Type B pancreatic cell (in vitro differentiated cells): ENCODE measurements at regions not wholly inside any gene's neighbourhood (a gene's known extent, or its start where the extent isn't known, plus 50 kb on each side); places are given as distances from the start of the nearest gene placed in this dataset.

Source experiments
- DNase-seq: peaks from one replicate; pipeline ENCODE4 v3.0.0; 2021; ENCODE audit warnings: mixed read lengths; ENCODE audit not compliant: unreplicated experiment; ENCODE audit errors: extremely low spot score
- H3K27ac Mint-ChIP-seq: 2 replicates; pipeline ENCODE4 v1.8.0; 2021; ENCODE audit warnings: mild to moderate bottlenecking, mixed read lengths
- H3K27me3 Mint-ChIP-seq: 2 replicates; pipeline ENCODE4 v1.8.0; 2021; ENCODE audit warnings: mixed read lengths
- H3K36me3 Mint-ChIP-seq: 2 replicates; pipeline ENCODE4 v1.8.0; 2021; ENCODE audit warnings: mixed read lengths
- H3K4me1 Mint-ChIP-seq: one replicate; pipeline ENCODE4 v1.8.0; 2021; ENCODE audit warnings: mixed read lengths; ENCODE audit not compliant: unreplicated experiment
- H3K4me3 Mint-ChIP-seq: 2 replicates; pipeline ENCODE4 v1.8.0; 2021; ENCODE audit warnings: mild to moderate bottlenecking, mixed read lengths
- H3K9me3 Mint-ChIP-seq: 2 replicates; pipeline ENCODE4 v1.8.0; 2021; ENCODE audit warnings: mixed read lengths
- CTCF ChIP-seq: fragments of 200-600 bp; sonication (generic); conservative IDR thresholded peaks from 2 replicates; pipeline ENCODE4 v1.5.0; 2021; ENCODE audit warnings: antibody characterized with exemption, mild to moderate bottlenecking

- Mint-ChIP-seq H3K27ac (no peak overlapping the region), H3K9me3 (no peaks in the 10 kb centered on the region), H3K36me3 (no peaks in the 10 kb centered on the region), H3K4me1 (no peaks in the 10 kb centered on the region), H3K27me3 (peaks cover 7% of the 10 kb centered on the region), H3K4me3 (no peak overlapping the region)
- TF ChIP-seq CTCF: no peak
- no peak for DNase-seq
These were observed 1008.2 kb downstream of the NLGN4X start for GRCh38 chrX:5220421-5220820.

GRCh38 chrX:5194806-5195205 lies 1033.9 kb downstream of the NLGN4X start:
- Mint-ChIP-seq H3K36me3 (no peaks in the 10 kb centered on the region), H3K4me1 (no peaks in the 10 kb centered on the region), H3K4me3 (no peak overlapping the region), H3K9me3 (no peaks in the 10 kb centered on the region), H3K27ac (no peak overlapping the region), H3K27me3 (no peaks in the 10 kb centered on the region)
- TF ChIP-seq CTCF: no peak
- DNase-seq: no peak

- Mint-ChIP-seq H3K36me3 (no peaks in the 10 kb centered on the region), H3K4me3 (no peak overlapping the region), H3K4me1 (peaks cover 5% of the 10 kb centered on the region), H3K27ac (no peak overlapping the region), H3K27me3 (no peaks in the 10 kb centered on the region), H3K9me3 (no peaks in the 10 kb centered on the region)
- no peak for TF ChIP-seq CTCF
- no peak for DNase-seq
These were observed 1048.4 kb downstream of the NLGN4X start for GRCh38 chrX:5180135-5180741.

GRCh38 chrX:5176766-5177165 lies 1051.9 kb downstream of the NLGN4X start:
- H3K27me3 Mint-ChIP-seq: no peaks in the 10 kb centered on the region
- no peak for DNase-seq
- no peak for TF ChIP-seq CTCF
- H3K4me1 Mint-ChIP-seq: peaks cover 5% of the 10 kb centered on the region
- no peak overlapping the region for H3K27ac Mint-ChIP-seq
- no peaks in the 10 kb centered on the region for H3K36me3 Mint-ChIP-seq
- no peaks in the 10 kb centered on the region for H3K9me3 Mint-ChIP-seq
- no peak overlapping the region for H3K4me3 Mint-ChIP-seq

GRCh38 chrX:5163663-5164062 lies 1065.0 kb downstream of the NLGN4X start:
- Mint-ChIP-seq H3K36me3 (no peaks in the 10 kb centered on the region), H3K4me1 (no peaks in the 10 kb centered on the region), H3K4me3 (no peak overlapping the region), H3K27ac (no peak overlapping the region), H3K27me3 (no peaks in the 10 kb centered on the region), H3K9me3 (no peaks in the 10 kb centered on the region)
- TF ChIP-seq CTCF: no peak
- no peak for DNase-seq

GRCh38 chrX:5155301-5155700 lies 1073.4 kb downstream of the NLGN4X start:
- Mint-ChIP-seq H3K4me1 (peaks cover 7% of the 10 kb centered on the region), H3K4me3 (no peak overlapping the region), H3K27me3 (no peaks in the 10 kb centered on the region), H3K36me3 (no peaks in the 10 kb centered on the region), H3K27ac (no peak overlapping the region), H3K9me3 (no peaks in the 10 kb centered on the region)
- TF ChIP-seq CTCF: no peak
- DNase-seq: no peak
